PC-9 (cell line): ENCODE measurements at regions not wholly inside any gene's neighbourhood (a gene's known extent, or its start where the extent isn't known, plus 50 kb on each side); places are given as distances from the start of the nearest gene placed in this dataset.

Experiments used
- CTCF ChIP-seq: fragments of 200-600 bp; sonication (generic); conservative IDR thresholded peaks from 2 replicates; pipeline ENCODE4 v1.6.1; 2017; ENCODE audit warnings: mixed run types, antibody characterized with exemption, mild to moderate bottlenecking, moderate library complexity
- EZH2 ChIP-seq: fragments of 200-600 bp; sonication (generic); IDR thresholded peaks from 2 replicates; pipeline ENCODE4 v1.8.0; 2017; ENCODE audit warnings: antibody characterized with exemption, low read depth

GRCh38 chr3:68436619-68437401 is 495.5 kb downstream of the TAFA4 start:
- TF ChIP-seq CTCF (no peak), EZH2 (no peak)
